ENCODE measurements at regions not wholly inside any gene's neighbourhood (a gene's known extent, or its start where the extent isn't known, plus 50 kb on each side); places are given as distances from the start of the nearest gene placed in this dataset.

DNA sequence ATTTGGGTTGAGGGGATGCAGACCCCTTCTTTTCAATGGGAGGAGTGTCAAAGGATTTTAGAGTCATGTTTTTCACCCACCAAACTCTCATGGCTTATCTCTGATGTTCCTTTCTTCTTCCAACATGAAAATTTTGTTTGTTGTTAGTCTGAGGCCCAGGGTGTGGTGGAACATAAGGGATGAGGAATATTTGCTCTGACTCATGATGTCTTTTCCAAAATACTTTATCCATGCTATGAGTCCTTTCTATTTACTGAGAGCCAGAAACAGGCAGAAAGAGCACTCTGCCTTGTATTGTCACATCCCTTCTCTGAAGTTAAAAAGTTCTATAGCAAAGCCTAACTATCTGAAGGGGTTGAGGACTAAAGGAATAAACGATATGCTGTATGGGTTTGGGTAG is 61.6 kb upstream of the GYPA start:
- DNase-seq (ENCODE audit: low read depth): no peak

DNA sequence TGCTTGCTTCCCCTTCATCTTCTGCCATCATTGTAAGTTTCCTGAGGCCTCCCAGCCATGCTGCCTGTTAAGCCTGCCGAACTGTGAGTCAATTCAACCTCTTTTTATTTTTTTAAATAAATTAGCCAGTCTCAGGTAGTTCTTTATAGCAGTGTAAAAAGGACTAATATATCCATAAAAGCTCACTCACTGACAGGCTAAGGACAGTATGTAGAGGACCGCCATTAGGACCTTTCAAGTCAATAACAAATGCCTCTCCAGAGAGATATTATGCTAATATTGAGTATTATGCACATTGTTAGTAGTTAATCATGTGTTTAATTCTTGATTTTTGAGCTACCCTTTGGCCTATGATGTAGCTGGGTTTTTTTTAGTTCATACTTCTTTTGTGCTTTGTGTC is 62.6 kb upstream of the GYPA start:
- no peak for DNase-seq (ENCODE audit: low read depth)

DNA sequence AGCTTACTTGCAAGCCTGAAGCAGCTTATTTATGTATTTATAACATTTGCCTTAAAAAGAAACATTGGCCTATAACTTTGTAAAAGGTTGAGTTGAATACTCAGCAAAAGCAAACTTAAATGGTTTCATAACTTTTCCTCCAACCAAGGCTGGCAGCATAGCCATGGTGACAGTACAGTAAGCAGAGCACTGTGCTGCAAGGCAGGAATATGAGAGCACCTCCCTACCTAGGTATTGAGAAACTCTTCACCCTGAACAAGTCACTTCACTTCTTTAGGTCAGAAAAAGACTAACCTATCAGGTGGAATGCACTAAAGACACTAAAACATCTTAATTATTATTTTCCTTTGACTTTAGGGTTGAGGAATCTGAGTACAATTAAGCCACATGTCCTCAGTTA is 63.9 kb upstream of the GYPA start:
- DNase-seq (ENCODE audit: low read depth): no peak

DNA sequence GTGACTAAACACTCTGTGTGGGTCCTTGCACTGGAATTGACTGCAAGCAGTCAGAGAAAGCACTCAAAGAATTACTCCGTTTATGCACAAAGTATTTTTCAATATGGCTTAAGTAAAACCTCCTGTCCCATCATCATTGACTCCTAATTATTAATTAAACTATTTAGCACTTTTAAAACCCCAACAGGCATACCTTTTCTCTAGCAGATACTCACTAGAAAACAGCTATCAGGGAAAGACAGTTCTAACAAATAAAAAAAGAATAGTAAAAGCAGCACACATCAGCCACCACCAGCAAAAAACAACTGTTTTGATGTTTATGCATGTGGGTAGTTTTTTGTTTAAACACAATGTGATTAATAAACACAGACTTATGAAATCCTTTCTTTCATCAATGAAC is 66.2 kb upstream of the GYPA start:
- no peak for DNase-seq (ENCODE audit: low read depth)

DNA sequence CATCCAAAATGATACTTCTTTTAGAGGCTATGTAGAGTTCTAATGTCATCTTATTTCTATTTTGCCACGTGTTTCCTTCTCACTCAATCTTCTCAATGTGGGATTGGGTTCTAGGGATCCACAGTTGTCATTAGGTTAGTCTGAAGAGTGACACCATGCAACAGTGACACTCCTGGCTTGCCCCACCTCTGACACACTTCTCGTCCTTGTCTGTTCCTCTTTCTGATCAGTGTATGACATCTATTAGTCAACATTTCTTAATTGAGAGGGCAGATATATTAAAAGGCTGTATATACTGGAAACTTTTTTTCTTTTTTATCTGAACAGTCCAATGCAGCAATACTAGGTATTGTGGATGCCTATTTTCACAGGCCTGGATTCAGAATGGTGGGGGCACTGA is 67.6 kb upstream of the GYPA start:
- no peak for DNase-seq (ENCODE audit: low read depth)

DNA sequence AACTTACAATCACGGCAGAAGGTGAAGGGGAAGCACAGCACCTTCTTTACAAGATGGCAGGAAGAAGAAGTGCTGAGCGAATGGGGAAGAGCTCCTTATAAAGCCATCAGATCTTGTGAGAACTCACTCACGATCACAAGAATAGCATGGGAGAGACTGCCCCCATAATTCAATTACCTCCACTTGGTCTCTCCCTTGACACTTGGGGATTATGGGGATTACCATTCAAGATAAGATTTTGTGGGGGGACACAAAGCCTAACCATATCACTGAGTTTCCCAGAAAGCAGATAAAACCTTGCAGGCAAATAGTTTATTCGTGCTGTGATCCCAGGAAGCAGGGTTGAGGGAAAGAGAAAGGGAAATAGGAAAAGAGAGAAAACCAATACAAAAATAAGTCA is 69.0 kb upstream of the GYPA start:
- DNase-seq (ENCODE audit: low read depth): no peak

DNA sequence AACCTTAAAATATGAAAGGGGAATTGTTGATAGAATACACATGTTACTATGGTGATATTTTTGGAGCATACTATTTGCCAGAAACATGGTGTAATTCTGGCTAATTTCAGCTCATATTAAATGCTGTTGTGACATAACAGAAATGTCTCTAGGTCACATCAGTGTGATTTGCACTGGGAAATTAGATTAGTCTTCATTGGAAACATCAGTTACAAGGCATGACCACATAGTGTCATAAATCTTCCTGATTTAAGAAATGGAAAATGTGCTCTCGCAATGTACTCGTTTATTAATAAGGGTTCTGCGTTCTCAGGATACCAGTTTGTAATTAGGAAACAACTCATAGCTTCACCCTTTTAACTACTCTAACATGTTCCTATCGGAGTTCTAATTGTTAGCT is 72.9 kb upstream of the GYPA start:
- no peak for DNase-seq (ENCODE audit: low read depth)

DNA sequence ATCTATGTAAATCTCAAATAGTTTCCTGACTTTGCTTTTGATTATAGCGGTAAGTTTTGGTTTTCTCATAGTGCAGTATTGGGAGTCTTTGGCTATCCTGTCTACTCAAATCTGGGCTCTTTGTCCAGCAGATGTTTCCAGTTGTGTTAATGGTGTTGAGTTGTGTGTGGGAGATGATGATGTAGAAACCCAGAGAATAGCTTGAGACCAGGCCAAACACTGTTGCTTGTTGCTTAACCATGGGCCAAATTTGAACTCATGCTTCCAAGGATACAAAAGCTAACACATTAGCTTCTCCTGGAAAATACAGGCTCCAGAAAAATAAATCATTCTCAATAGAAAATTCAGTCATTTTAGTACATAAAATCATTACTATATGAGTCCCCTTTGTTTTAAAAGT is 82.6 kb upstream of the GYPA start:
- no peak for DNase-seq (ENCODE audit: low read depth)

DNA sequence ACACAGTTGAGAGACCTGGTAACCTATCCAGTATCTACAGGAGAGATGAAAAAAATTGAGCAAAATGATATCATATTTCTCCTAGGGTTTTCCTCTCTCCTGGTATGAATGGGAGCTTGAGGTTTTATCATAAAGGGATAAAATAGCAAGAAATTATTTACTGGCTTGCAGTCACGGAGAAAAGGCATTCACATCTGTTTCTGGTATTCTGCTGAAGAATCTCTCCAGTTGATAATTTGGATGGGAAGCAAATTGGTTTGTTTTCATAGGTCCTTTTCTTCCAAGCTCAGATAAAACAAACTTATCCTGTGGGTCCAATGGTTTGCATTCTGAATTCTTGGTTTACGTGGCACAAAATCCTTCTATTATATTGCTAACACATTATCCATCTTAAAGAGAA is 83.1 kb upstream of the GYPA start:
- DNase-seq (ENCODE audit: low read depth): no peak

DNA sequence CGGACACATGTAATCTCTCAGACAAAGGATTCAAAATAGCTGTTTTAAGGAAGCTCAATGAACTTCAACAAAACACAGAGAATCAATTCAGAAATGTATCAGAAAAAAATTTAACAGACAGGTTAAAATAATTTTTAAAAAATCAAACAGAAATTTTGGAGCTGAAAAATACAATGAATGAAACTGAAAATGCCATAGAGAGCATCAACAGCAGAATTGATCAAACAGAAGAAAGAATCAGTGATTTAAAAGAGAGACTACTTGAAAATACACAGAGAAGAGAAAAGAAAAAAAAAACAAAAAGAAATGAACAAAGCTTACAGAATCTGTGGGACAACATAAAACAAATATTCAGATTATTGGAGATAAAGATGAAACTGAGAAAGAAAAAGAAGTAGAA is 118.8 kb upstream of the GYPA start:
- DNase-seq (ENCODE audit: low read depth): no peak

DNA sequence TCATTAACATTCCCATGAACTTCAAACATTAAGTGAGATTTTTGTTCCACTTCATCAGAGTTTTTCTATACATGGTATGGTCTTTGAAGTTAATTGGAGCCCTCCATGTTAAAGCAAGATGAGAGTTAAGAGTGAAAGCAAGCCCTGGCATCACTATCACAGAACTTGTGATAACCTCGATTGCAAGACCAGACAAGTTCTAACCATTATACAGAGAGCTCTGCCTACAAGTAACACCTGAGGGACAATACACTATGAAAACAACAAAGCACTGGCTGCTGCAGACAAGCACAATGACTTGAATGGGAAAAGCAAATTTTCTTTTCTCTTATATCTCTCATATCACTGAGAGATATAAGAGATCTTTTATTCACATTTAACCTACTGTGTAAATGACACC is 126.6 kb upstream of the GYPA start:
- DNase-seq (ENCODE audit: low read depth): no peak

DNA sequence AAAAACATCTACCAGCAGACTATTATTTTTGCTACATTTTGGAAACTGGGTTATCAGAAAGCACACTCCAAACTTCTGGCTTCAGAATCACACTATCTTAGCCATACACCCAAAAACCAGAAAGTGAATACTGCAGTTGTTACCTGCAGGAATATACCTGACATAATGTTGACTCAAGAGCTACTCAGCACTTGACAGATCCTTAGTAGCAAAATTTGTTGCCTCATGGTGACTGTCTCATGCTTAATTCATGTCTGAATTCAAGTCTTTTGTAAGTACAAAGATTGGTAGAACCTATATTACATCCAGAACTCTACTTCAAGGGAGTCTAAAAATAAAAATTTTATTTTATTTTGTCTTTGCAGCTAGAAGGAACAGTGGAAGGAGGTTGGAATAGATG is 140.2 kb upstream of the GYPA start:
- DNase-seq (ENCODE audit: low read depth): no peak

DNA sequence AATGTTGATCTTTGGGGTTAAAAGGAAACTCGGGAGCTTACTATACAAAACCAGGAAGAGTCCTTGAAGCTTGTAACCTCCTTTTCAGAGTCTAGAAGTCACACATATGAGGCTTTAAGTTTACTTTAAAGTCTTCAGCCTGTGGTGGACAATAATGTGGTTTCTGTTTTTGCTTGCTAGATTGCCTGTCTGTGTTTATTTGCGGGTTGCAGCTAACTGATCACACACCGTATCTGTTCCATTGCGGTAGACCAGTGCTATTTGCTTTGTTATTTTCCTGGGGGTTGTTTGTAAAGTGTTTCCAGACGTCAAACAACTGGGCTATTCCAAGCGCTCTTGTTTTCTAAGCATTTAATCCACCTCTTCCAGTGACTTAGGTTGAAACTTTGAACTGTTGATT is 143.0 kb upstream of the GYPA start:
- no peak for DNase-seq (ENCODE audit: low read depth)

DNA sequence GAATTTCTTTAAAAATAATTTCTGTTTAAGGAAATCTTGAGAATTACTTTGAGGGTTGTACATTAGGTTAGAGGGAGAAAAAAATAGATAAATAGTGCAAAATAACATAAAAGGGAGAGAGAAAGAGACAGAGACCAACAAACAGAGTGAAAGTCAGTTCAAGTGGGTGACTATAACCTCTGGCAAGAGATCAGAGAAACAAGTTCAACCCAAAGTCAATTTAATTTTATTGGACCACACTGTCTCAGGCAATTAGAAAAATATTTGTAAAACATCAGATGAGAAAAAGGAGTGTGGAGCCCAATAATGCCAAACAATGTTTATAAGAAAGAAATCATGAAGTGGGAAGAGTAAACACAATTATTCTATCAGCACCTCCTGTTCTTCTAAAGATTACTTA is 143.5 kb upstream of the GYPA start:
- DNase-seq (ENCODE audit: low read depth): no peak

DNA sequence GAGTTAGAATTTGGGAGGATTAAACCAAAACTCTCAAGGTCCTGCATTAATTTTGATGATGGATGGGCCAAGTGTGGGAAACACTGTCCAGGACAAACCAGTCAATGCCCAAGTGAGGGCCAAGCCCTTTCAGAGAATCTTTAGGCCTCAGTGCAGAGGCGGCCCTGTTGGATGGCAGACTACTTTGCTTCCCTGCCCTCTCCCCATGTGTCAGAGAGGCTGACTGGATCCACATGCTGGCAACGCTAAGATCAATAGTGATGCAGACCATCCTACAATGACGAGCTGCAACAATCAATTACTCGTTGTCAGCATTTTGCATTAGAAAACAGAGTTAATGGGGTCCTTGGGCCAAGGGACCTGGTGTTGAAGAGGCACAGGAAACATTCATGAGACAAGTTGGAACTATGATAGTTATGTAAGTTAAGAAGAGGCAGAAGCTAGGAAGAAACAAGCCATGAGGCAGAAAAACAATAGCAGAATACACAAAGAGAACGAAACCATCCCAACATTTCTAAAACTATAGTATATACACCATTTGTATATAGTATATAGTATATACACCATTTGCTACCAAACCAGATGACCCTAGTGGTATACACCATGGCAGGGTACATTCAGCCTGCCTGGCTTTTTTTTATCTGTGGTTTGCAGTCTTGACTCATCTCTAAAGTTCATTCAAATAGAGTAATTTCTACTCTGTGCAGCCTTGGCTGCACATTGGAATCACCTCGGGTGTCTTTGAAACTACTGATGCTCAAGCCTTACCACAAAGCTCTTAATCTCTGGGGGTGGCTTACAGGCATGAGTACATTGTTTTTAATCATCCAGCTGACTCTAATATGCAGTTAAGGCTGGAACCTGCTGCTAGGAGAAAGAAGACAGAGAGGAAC is 147.7 kb upstream of the GYPA start:
- no peak for DNase-seq (ENCODE audit: low read depth)

DNA sequence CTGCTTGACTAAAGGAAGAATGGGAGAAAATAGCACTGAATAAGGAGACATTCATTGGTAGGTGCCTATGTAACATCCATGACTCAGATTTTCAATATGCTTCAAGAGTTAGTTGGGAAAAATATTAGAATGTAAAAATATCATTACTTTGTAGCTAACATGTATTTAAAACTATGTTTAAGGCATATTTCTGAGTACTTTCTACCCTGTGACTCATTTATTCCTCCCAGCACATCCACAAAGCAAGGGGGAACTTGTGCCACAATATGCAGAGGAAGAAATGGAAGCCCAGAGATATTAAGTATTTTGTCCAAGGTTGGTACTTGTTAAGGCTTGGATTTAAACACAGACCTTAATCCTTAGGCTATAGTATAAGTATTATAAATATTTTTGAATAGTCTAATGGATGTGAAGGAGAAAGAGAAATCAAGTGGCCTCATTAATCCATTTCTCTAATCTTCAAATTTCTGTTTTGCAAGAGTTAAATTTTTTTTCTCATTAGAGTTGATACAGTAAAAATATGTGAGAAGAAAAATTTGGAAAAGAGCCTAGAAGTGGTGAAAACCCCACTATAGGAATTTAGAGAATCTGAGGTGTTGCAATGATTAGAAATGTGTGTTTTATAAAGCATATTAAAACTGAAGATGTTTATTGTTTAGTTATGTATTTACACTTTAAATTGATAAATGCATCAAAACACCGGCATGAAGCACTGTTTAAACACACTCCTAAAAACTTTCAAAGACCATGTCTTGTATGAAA is 149.3 kb upstream of the GYPA start:
- DNase-seq (ENCODE audit: low read depth): no peak

DNA sequence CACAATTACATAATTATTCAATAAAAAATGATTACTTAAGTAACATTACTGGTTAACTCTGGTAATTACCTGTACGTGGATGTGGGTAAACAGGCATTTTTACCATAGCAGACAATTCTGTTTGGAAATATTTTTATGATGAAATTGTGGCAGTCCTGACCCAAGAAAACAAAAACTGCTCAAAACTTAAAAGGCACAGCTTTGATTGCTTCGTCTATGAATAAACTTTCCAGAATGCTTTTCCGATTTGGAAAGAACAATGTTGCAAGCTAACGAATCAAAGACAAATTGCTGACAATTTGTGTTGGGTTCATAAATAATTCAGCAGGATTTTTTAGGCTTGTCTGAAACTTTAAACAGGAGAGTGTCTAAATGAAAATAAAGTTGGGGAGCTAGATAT is 150.6 kb upstream of the GYPA start:
- DNase-seq (ENCODE audit: low read depth): no peak

DNA sequence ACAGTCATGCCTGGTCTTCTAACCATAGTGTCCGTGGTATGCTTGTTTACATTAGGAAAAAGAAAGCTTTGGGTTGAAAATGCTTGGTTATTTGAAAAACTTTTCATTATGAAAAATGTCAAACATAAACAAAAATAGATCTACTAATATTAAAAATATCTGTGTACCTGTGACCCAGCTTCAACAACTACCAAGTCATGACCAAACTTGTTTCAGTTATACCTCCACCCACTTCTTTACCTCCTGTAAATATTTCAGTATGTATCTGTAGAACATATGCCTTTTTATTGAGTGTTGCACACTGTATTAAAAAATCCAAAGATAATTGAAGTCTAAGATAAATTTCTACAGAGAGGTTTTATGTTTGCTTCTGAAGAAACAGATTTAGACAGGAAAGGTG is 153.7 kb upstream of the GYPA start:
- DNase-seq (ENCODE audit: low read depth): no peak

DNA sequence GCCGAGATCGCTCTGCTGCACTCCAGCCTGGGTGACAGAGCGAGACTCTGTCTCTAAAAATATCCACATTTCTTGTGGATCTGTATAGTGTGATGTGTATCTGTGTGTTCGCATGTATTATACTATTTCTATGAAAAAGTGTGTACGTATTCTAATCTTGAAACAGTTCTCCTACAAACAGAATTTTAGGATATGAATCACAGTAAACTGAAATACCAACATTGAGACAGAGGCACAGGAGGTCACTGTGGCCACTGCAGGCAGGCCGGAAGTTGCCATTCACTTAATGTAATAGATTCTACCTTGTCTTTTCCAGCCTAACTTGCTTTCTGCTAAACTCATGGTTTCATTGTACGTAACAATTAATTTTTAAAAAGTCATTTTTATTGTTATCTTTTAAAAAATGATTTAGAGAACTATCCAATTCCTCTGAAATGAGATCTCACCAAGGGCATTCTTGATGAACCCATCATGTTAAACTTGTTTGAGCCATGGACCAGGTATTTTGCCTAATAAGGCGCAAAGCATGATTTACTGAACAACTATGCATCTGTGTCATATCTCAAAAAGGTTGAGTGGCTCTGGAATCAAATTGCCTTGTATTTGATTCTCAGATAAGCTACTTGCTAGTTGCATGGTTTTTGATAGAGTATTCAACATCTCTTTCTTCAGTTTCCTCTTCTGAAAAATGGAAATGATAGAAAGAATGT is 154.9 kb upstream of the GYPA start:
- DNase-seq (ENCODE audit: low read depth): no peak

DNA sequence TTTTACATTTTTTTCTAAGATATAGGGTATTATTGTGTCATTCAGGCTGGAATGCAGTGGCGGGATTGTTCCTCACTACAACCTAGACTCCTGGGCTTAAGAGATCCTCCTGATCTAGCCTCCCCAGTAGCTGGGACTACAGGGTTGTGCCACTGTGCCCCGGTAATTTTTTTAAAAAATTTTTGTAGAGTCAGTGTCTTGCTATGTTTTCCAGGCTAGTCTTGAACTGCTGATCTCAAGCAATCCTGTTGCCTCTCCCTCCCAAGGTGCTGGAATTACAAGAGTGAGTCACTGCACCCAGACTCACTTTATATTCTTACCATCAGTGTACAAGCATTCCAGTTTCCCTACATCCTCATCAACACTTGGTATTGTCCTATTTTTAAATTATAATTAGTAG is 156.4 kb upstream of the GYPA start:
- no peak for DNase-seq (ENCODE audit: low read depth)

DNA sequence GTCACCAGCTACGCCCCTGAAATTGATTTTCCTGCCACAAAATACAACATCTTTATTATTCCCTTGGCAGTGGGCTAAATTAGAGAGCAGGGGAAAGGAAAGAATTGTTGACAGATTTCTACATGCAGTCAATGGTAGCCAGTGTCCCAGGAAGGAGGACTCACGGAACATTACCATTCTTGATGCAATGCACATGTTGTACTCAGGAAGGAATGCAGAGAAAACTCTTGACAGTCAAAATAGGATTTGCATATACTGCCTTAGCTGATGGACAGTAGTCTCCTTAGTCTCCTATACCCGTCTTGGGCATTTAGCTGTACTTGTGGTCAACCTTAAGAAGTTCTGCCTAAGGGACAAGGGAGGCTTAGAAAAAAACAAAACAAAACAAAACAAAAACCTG is 158.0 kb upstream of the GYPA start:
- no peak for DNase-seq (ENCODE audit: low read depth)

DNA sequence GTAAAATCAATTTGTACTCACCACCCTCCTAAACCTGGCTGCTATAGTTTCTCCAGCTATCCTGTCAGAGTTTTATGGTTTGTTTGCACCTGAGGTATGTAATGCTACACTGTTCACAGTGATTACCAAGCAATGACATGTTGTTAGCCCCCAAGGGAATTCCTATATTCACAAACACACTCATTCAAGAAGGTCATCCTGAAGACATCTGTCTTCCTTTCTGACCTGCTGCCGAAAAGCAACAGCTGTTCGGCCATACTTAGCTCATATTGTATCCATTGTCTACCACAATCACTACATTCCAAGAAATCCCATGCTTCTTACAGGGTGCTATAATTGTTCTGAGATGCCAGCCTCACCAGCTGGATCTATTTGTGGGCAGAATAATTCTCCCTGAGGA is 160.1 kb upstream of the GYPA start:
- DNase-seq (ENCODE audit: low read depth): no peak

Measured in GM04504 (cell line).